HepG2 (cell line): ENCODE measurements at regions not wholly inside any gene's neighbourhood (a gene's known extent, or its start where the extent isn't known, plus 50 kb on each side); places are given as distances from the start of the nearest gene placed in this dataset.

Experiments used
- ATAC-seq: fragments of 200-7000 bp; cut with Tn5 transposase; 3 replicates; pipeline ENCODE4 v1.9.1; 2020; ENCODE audit warnings: mild to moderate bottlenecking, moderate library complexity
- BruUV-seq: library from RNA; stranded (reverse); fragments of 400-500 nt; replicated peaks from 2 replicates; lab custom pipeline; 2021; lab: Mats Ljungman, UMichigan
- CTCF ChIA-PET: fragments of 300-600 bp; formaldehyde crosslinking; extraction: SDS; loops from one replicate; lab custom pipeline; 2021; ENCODE audit warnings: low total read pairs, inconsistent platforms, low intra/inter-chr PET ratio; lab: Yijun Ruan, JAX
- POLR2A ChIA-PET: fragments of 350-600 bp; sonication (Branson Sonifier 250); formaldehyde crosslinking; loops from one replicate; lab custom pipeline; 2020; ENCODE audit warnings: antibody characterized with exemption, inconsistent platforms; lab: Yijun Ruan, JAX
- DNase-seq: peaks from one replicate; pipeline ENCODE4 v3.0.0-alpha.2; 2015; ENCODE audit warnings: low spot score
- FAIRE-seq: peaks from 3 replicates; lab custom pipeline; 2011; peaks lifted over from hg19 to GRCh38; lab: Jason Lieb, UNC
- H2AFZ ChIP-seq: one replicate; pipeline ENCODE4 v1.6.1; 2011; ENCODE audit warnings: low read length, inconsistent platforms
- H3K27ac ChIP-seq: fragments of 300-600 bp; 3 replicates; pipeline ENCODE4 v1.8.0; 2011; ENCODE audit warnings: mixed run types, mild to moderate bottlenecking, mixed read lengths, low read length, inconsistent platforms; ENCODE audit not compliant: insufficient read depth; ENCODE audit errors: extremely low read length
- H3K27me3 ChIP-seq, 2 experiments: fragments of 200-600 bp in 1 of 2; 2 replicates in 1 of 2; 3 replicates in 1 of 2; pipeline versions ENCODE4 v1.6.0 to v1.8.0; 2011; ENCODE audit warnings: low read length in 2 of 2, mild to moderate bottlenecking in 2 of 2, moderate library complexity in 2 of 2, inconsistent platforms in 1 of 2; ENCODE audit not compliant: insufficient read depth in 2 of 2, control insufficient read depth in 1 of 2
- H3K36me3 ChIP-seq, 2 experiments: fragments of 200-600 bp in 1 of 2; replicated peaks in 1 of 2; 2 replicates in 1 of 2; 3 replicates in 1 of 2; pipeline versions ENCODE4 v1.5.1 to v1.8.0; 2011; ENCODE audit warnings: low read length in 2 of 2, inconsistent platforms in 1 of 2; ENCODE audit not compliant: insufficient read depth in 2 of 2, control insufficient read depth in 1 of 2
- H3K4me1 ChIP-seq: 2 replicates; pipeline ENCODE4 v1.5.1; 2012; ENCODE audit warnings: low read length, inconsistent platforms; ENCODE audit not compliant: insufficient read depth
- H3K4me2 ChIP-seq: 2 replicates; pipeline ENCODE4 v1.6.0; 2011; ENCODE audit warnings: low read depth, low read length, inconsistent platforms
- H3K4me3 ChIP-seq, 3 experiments: fragments of 200-600 bp in 1 of 3; sonication (generic), shearing (Covaris generic) in 1 of 3; replicated peaks in 1 of 3; 2 replicates each; pipeline ENCODE4 v1.5.1; 2011 to 2016; ENCODE audit warnings: low read length in 3 of 3, inconsistent platforms in 2 of 3, low read depth in 2 of 3, mild to moderate bottlenecking in 2 of 3, control low read depth in 1 of 3, mixed read lengths in 1 of 3; ENCODE audit not compliant: insufficient read depth in 1 of 3
- H3K79me2 ChIP-seq: one replicate; pipeline ENCODE4 v1.6.1; 2011; ENCODE audit warnings: low read length, inconsistent platforms; ENCODE audit not compliant: insufficient read depth
- H3K9ac ChIP-seq: 2 replicates; pipeline ENCODE4 v1.6.0; 2011; ENCODE audit warnings: mild to moderate bottlenecking, low read depth, low read length, inconsistent platforms; ENCODE audit not compliant: insufficient read depth
- H3K9me3 ChIP-seq: 2 replicates; pipeline ENCODE4 v1.5.1; 2012; ENCODE audit warnings: mild to moderate bottlenecking, low read length
- H4K20me1 ChIP-seq: 2 replicates; pipeline ENCODE4 v1.6.0; 2011; ENCODE audit warnings: inconsistent platforms, mild to moderate bottlenecking, low read length, moderate library complexity; ENCODE audit not compliant: insufficient read depth
- FOSL1 ChIP-seq: sonication (generic); formaldehyde crosslinking; IDR thresholded peaks from 2 replicates; pipeline ENCODE4 v1.9.0; 2021; ENCODE audit warnings: missing genetic modification reagents, borderline replicate concordance
- HOXD1 ChIP-seq: sonication (generic); formaldehyde crosslinking; IDR thresholded peaks from 2 replicates; pipeline ENCODE4 v1.5.0; 2020; ENCODE audit warnings: missing genetic modification reagents
- NCOA1 ChIP-seq: sonication (generic); formaldehyde crosslinking; IDR thresholded peaks from 2 replicates; pipeline ENCODE4 v1.9.0; 2021; ENCODE audit warnings: missing genetic modification reagents
- PCBP1 ChIP-seq: fragments of 200-400 bp; formaldehyde crosslinking; IDR thresholded peaks from 2 replicates; pipeline ENCODE4 v1.6.1; 2017; ENCODE audit warnings: mild to moderate bottlenecking, low read depth, low read length, borderline replicate concordance
- RAD51 ChIP-seq: fragments of 450-650 bp; IDR thresholded peaks from 2 replicates; pipeline ENCODE4 v1.6.1; 2016; ENCODE audit warnings: borderline replicate concordance
- TBL1XR1 ChIP-seq: fragments of 150-350 bp; IDR thresholded peaks from 2 replicates; pipeline ENCODE4 v1.6.1; 2014; ENCODE audit warnings: borderline replicate concordance, low read length; ENCODE audit not compliant: partially characterized antibody
- U2AF2 ChIP-seq: fragments of 200-400 bp; formaldehyde crosslinking; IDR thresholded peaks from 2 replicates; pipeline ENCODE4 v1.6.1; 2017; ENCODE audit warnings: low read depth, mild to moderate bottlenecking, low read length
- ZNF562 ChIP-seq: sonication (generic); formaldehyde crosslinking; IDR thresholded peaks from 2 replicates; pipeline ENCODE4 v1.8.0; 2022; ENCODE audit warnings: missing genetic modification reagents, borderline replicate concordance
- ZNF7 ChIP-seq: IDR thresholded peaks from 2 replicates; pipeline ENCODE4 v1.6.1; 2016; ENCODE audit warnings: missing biosample characterization, missing genetic modification reagents
- WGBS: methylation state at CpG from one replicate; pipeline ENCODE4 v1.1.6; 2017; ENCODE audit warnings: low lambda C conversion rate; 5-methylcytosine and 5-hydroxymethylcytosine counted together
- in situ Hi-C: cut with HindIII; loops from 2 replicates; pipeline ENCODE4 v1.10.0; 2017; ENCODE audit warnings: low pct_unique_long_range_greater_than_20kb; ENCODE audit not compliant: extremely low pct_ligation_motif_present
- intact Hi-C: fragments of 100-400 bp; cut with micrococcal nuclease; formaldehyde crosslinking; loops from one replicate; pipeline ENCODE4 v1.10.0; 2022; ENCODE audit not compliant: unreplicated experiment

DNA sequence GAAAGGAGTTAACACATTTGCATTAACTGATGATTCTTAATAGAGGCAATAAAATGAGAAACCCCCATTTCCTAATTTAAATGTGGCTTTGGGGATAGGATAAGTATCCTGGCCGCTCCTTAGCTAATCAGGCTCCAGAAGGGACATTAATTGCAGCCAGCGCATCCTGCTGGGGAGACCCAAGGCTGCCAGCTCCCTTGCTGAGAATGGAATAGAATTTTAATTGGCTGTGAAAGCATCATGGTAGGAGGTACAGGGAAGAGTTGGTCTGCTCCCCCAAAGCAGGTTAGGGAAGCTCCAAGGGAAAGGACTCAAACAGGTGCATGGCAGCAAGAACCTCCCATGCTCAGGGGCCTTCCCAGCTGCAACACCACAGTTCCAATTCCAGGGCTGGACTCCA is 71.4 kb downstream of the MARCHF4 start:
- Histone ChIP-seq H3K36me3 (no peaks in the 10 kb centered on the region), H3K4me2 (no peak overlapping the region), H3K9me3 (no peaks in the 10 kb centered on the region), H3K9ac (no peak overlapping the region), H2AFZ (no peak overlapping the region), H3K27ac (no peak overlapping the region), H3K27me3 (no peaks in the 10 kb centered on the region; a peak in 2 of 5 replicates), H3K4me3 (no peak overlapping the region), H3K4me1 (no peaks in the 10 kb centered on the region), H4K20me1 (no peaks in the 10 kb centered on the region), H3K79me2 (no peaks in the 10 kb centered on the region)
- TF ChIP-seq HOXD1 (CRISPR knock-in tag) (no peak), FOSL1 (CRISPR knock-in tag) (no peak), ZNF562 (no peak), U2AF2 (no peak)
- in situ Hi-C loops = no loop called here
- WGBS = 45% methylated on average over 2 of the region's 2 CpGs
- ChIA-PET POLR2A (no interaction called here), CTCF (no interaction called here)
- no TSS peak for BruUV-seq
- ATAC-seq (no peak), DNase-seq (no peak), FAIRE-seq (no peak)
- intact Hi-C loops = no loop called here

DNA sequence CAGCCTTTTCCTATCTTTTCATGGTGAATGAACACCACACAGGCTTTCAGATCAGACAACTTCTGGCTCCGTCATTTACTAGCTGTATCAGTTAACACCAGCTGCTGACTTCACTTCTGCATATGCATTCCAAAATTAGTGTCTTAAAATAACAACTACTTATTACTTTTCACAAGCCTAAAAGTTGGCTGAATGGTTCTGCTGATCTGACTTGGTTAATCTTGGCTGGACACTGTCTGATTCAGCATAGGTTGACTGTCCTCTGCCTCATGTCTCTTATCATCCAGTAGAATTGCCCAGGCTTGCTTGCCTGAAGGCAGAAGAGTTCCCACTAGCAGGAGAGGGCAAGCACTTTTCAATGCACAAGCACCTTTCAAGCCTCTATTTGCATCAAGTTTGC is 72.7 kb downstream of the MARCHF4 start:
- no TSS peak for BruUV-seq

More for the DNA sequence above, 72.7 kb downstream of the MARCHF4 start:
- no peak for DNase-seq
- no peak for ATAC-seq
- no peak overlapping the region for H3K9ac ChIP-seq
- no peak overlapping the region for H2AFZ ChIP-seq
- no peak overlapping the region for H3K4me3 ChIP-seq
- in situ Hi-C loops = no loop called here
- H3K79me2 ChIP-seq = no peaks in the 10 kb centered on the region
- H4K20me1 ChIP-seq = no peaks in the 10 kb centered on the region
- ChIA-PET POLR2A (no interaction called here), CTCF (no interaction called here)
- H3K9me3 ChIP-seq = no peaks in the 10 kb centered on the region
- H3K4me2 ChIP-seq = no peak overlapping the region
- 8% methylated on average over 1 of the region's 1 CpG for WGBS
- no peaks in the 10 kb centered on the region for H3K36me3 ChIP-seq
- FAIRE-seq = no peak
- H3K4me1 ChIP-seq = no peaks in the 10 kb centered on the region
- no peak overlapping the region for H3K27ac ChIP-seq
- intact Hi-C loops = no loop called here
- TF ChIP-seq NCOA1 (CRISPR knock-in tag) (no peak), TBL1XR1 (no peak), PCBP1 (no peak), RAD51 (no peak), ZNF7 (CRISPR knock-in tag) (no peak)
- peaks cover 0 to 4% of the 10 kb centered on the region in 2 experiments; a peak in 2 of 5 replicates for H3K27me3 ChIP-seq
